ENCODE measurements at regions not wholly inside any gene's neighbourhood (a gene's known extent, or its start where the extent isn't known, plus 50 kb on each side); places are given as distances from the start of the nearest gene placed in this dataset.

DNA sequence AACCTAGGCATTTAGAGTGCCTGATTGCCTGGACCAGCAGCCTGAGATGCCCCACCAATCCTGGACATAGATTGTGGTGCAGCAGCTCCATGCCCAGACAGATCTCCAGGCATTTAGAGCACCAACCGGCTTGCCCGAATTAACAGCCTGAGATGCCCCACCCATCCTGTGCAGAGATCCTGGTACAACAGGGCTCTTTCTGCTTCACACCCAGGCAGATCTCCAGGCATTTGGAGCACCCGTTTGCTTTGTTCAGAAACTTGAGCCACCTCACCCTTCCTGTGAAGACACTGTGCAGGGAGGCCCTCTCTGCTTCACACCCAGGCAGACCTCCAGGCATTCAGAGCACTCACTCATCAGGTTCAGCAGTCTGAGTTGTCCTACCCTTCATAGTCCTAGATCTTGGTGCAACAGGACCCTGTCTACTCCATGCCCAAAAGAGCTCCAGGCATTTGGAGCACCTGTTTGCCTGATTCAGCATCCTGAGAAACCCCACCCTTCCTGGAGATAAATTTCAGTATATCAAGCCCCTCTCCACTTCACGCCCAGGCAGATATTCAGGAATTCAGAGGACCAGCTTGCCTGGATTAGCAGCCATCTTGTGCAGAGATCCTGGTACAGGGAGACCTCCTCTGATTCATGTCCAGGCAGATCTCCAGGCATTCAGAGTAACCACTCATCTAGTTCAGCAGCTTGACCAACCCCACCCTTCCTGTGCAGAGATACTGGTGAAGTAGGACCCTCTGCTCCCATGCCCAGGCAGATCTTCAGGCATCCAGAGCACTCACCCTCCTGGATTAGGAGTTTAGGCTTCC, 189.2 kb upstream of the FERMT1 start:
- H3K27me3 ChIP-seq (ENCODE audit: insufficient read depth, low read length), result no peaks in the 10 kb centered on the region
- TF ChIP-seq, protein P1, sequence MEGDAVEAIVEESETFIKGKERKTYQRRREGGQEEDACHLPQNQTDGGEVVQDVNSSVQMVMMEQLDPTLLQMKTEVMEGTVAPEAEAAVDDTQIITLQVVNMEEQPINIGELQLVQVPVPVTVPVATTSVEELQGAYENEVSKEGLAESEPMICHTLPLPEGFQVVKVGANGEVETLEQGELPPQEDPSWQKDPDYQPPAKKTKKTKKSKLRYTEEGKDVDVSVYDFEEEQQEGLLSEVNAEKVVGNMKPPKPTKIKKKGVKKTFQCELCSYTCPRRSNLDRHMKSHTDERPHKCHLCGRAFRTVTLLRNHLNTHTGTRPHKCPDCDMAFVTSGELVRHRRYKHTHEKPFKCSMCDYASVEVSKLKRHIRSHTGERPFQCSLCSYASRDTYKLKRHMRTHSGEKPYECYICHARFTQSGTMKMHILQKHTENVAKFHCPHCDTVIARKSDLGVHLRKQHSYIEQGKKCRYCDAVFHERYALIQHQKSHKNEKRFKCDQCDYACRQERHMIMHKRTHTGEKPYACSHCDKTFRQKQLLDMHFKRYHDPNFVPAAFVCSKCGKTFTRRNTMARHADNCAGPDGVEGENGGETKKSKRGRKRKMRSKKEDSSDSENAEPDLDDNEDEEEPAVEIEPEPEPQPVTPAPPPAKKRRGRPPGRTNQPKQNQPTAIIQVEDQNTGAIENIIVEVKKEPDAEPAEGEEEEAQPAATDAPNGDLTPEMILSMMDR (conservative IDR thresholded peaks at IDR 0.05), result no peak
- H3T11ph ChIP-seq (ENCODE audit: low read length), result no peak overlapping the region
- no peak overlapping the region for H3K27ac ChIP-seq (ENCODE audit: insufficient read length, low read depth, low read length)
- no peak overlapping the region for H3K9ac ChIP-seq (ENCODE audit: extremely low read depth, insufficient read length, low read length)
- Mint-ChIP-seq H3K9me3 (peaks cover 14% of the 10 kb centered on the region in 2 experiments; a peak in 4 of 5 replicates), H3K4me3 (no peak overlapping the region), H3K36me3 (ENCODE audit: insufficient read depth in 1 of 3, low read depth in 3 of 3) (peaks cover 0 to 2% (median 0%) of the 10 kb centered on the region in 3 experiments; a peak in 5 of 7 replicates), H3K4me1 (no peaks in the 10 kb centered on the region), H3K27ac (no peak overlapping the region; a peak in 1 of 7 replicates), H3K27me3 (ENCODE audit: low read depth) (peaks cover 1% of the 10 kb centered on the region; the same call in 1 of the 2 replicates)
- no peak overlapping the region for H3K14ac ChIP-seq (ENCODE audit: insufficient read depth, low read length)
- WGBS (ENCODE audit: extremely low coverage, insufficient read length, low lambda C conversion rate), result no CpG with 5 or more reads among the region's 4 CpGs
- H3K56ac ChIP-seq (ENCODE audit: insufficient read length, low read depth, low read length), result no peak overlapping the region
- H2BK120ac ChIP-seq (ENCODE audit: low read depth, low read length, poor library complexity, severe bottlenecking), result no peak overlapping the region
- no peaks in the 10 kb centered on the region for H3K79me2 ChIP-seq (ENCODE audit: insufficient read depth, low read length)
- no peak overlapping the region for H2AFZ ChIP-seq (ENCODE audit: low read length)
- no peak overlapping the region for H4K91ac ChIP-seq (ENCODE audit: insufficient read length, low read depth, low read length)
- H3K4ac ChIP-seq (ENCODE audit: low read depth, low read length), result no peak overlapping the region
- no peak overlapping the region for H4K8ac ChIP-seq (replicated peaks; ENCODE audit: insufficient read length, low read depth, low read length)
- no peak overlapping the region for H2BK12ac ChIP-seq (ENCODE audit: insufficient read length, low read depth, low read length)
- no peaks in the 10 kb centered on the region for H3K9me3 ChIP-seq (ENCODE audit: control insufficient read depth, low read depth, low read length)
- H3K4me2 ChIP-seq (ENCODE audit: insufficient read depth, insufficient read length, low read length), result no peak overlapping the region
- H3K23me2 ChIP-seq (ENCODE audit: insufficient read length, low read depth, low read length, poor library complexity, severe bottlenecking), result no peaks in the 10 kb centered on the region
- H3K23ac ChIP-seq (ENCODE audit: insufficient read length, low read depth, low read length), result no peak overlapping the region
- no peaks in the 10 kb centered on the region for H4K20me1 ChIP-seq (ENCODE audit: control insufficient read depth, insufficient read depth, insufficient read length)
- H2AK5ac ChIP-seq (ENCODE audit: insufficient read length, low read length), result no peak overlapping the region
- no peak overlapping the region for H2BK15ac ChIP-seq (ENCODE audit: low read depth, low read length)
- no peak overlapping the region for H3K18ac ChIP-seq (ENCODE audit: insufficient read length, low read depth, low read length)
- no peaks in the 10 kb centered on the region for H3K4me1 ChIP-seq (ENCODE audit: insufficient read depth, low read length)
- no peaks in the 10 kb centered on the region for H3K79me1 ChIP-seq (ENCODE audit: insufficient read depth, low read depth, low read length, poor library complexity, severe bottlenecking)
- DNase-seq, result no peak
- no peak overlapping the region for H2BK5ac ChIP-seq (ENCODE audit: insufficient read length, low read length)
- no peak overlapping the region for H2BK20ac ChIP-seq (ENCODE audit: low read depth, low read length, poor library complexity, severe bottlenecking)
- no peak overlapping the region for H4K5ac ChIP-seq (ENCODE audit: insufficient read length, low read depth, low read length)

Measured in H9 (cell line).